HEK293T (cell line): ENCODE measurements at regions not wholly inside any gene's neighbourhood (a gene's known extent, or its start where the extent isn't known, plus 50 kb on each side); places are given as distances from the start of the nearest gene placed in this dataset.

Source experiments
- CTCF ChIA-PET: fragments of 350-600 bp; formaldehyde crosslinking; extraction: SDS; loops from one replicate; lab custom pipeline; 2021; ENCODE audit warnings: antibody characterized with exemption, inconsistent platforms; lab: Yijun Ruan, JAX
- POLR2A ChIA-PET: fragments of 350-600 bp; formaldehyde crosslinking; extraction: SDS; loops from one replicate; lab custom pipeline; 2020; ENCODE audit warnings: antibody characterized with exemption, inconsistent platforms; lab: Yijun Ruan, JAX
- DNase-seq: peaks from one replicate; pipeline ENCODE4 v3.0.0; 2012; ENCODE audit warnings: mixed read lengths; ENCODE audit errors: extremely low spot score
- ARNT ChIP-seq: fragments of 450-650 bp; IDR thresholded peaks from 2 replicates; pipeline ENCODE4 v1.6.1; 2017; ENCODE audit warnings: mild to moderate bottlenecking
- BHLHE40 ChIP-seq: fragments of 450-650 bp; IDR thresholded peaks from 2 replicates; pipeline ENCODE4 v1.6.1; 2016; ENCODE audit warnings: mild to moderate bottlenecking, moderate library complexity, borderline replicate concordance
- CTBP1 ChIP-seq: fragments of 450-650 bp; IDR thresholded peaks from 2 replicates; pipeline ENCODE4 v1.6.1; 2016; ENCODE audit warnings: borderline replicate concordance
- ELF4 ChIP-seq: fragments of 450-650 bp; IDR thresholded peaks from 2 replicates; pipeline ENCODE4 v1.6.1; 2017; ENCODE audit warnings: antibody characterized with exemption
- FOXA1 ChIP-seq: fragments of 450-650 bp; IDR thresholded peaks from 2 replicates; pipeline ENCODE4 v1.6.1; 2016; ENCODE audit warnings: mild to moderate bottlenecking
- FOXK2 ChIP-seq: fragments of 450-650 bp; IDR thresholded peaks from 2 replicates; pipeline ENCODE4 v1.6.1; 2016; ENCODE audit warnings: mild to moderate bottlenecking
- FOXM1 ChIP-seq: fragments of 450-650 bp; IDR thresholded peaks from 2 replicates; pipeline ENCODE4 v1.6.1; 2017; ENCODE audit warnings: mild to moderate bottlenecking, borderline replicate concordance
- HDGF ChIP-seq: fragments of 450-650 bp; IDR thresholded peaks from 2 replicates; pipeline ENCODE4 v1.6.1; 2017; ENCODE audit warnings: antibody characterized with exemption, borderline replicate concordance
- L3MBTL2 ChIP-seq: fragments of 450-650 bp; conservative IDR thresholded peaks from 2 replicates; pipeline ENCODE4 v1.6.1; 2016; ENCODE audit warnings: mild to moderate bottlenecking
- LEF1 ChIP-seq: fragments of 450-650 bp; IDR thresholded peaks from 2 replicates; pipeline ENCODE4 v1.6.1; 2017; ENCODE audit warnings: mild to moderate bottlenecking, borderline replicate concordance
- NFRKB ChIP-seq: fragments of 450-650 bp; IDR thresholded peaks from 2 replicates; pipeline ENCODE4 v1.6.1; 2016; ENCODE audit warnings: mild to moderate bottlenecking, moderate library complexity
- SP1 ChIP-seq: fragments of 450-650 bp; IDR thresholded peaks from 2 replicates; pipeline ENCODE4 v1.6.1; 2017
- SUZ12 ChIP-seq: fragments of 450-650 bp; IDR thresholded peaks from 2 replicates; pipeline ENCODE4 v1.6.1; 2016; ENCODE audit warnings: mild to moderate bottlenecking
- TARDBP ChIP-seq: fragments of 450-650 bp; IDR thresholded peaks from 2 replicates; pipeline ENCODE4 v1.6.1; 2016
- ZNF384 ChIP-seq: fragments of 450-650 bp; IDR thresholded peaks from 2 replicates; pipeline ENCODE4 v1.6.1; 2016
- TF ChIP-seq, protein P1 (sequence below): fragments of 450-650 bp; IDR thresholded peaks from 2 replicates; pipeline ENCODE4 v1.6.1; 2016

DNA sequence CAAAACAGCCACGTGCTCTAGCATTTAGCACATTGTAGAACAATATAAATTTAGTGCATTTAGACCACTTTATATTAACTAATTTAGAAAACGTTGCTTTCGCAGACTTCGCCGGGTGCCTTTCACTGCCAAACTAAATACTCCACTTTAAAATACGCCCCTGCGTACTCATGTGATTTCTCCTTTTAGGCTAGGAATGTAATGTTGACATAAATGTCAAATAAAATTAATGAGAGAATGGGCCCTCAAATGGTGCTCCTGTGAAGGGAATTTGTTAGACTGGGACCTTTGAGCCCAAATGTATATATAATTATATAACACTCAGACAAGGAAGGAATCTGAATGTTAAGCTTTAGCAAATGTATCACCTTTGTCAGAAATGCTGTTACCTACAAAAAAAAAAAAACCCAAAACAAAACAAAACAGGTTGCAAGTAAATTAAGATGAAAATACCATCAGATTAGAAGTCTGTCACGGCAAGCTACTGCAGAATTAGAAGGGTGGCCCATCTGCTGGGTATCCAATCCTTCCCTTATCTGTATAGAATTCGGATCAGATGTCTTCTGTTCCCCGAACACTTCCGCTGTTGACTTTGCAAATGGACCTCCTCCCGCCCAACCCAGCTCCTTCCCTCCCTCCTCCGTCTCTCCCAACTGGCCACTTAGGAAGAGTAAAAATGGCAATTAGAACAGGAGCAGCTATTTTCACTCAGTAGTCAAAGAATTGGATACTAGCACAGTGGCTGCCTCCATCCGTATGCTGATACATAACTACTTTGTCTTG is 159.3 kb upstream of the FOXN3 start:
- POLR2A ChIA-PET: interaction anchor here (0.6 kb wide), 1 partner anchor 12 kb away, joined by 3 read pairs; no protein-coding TSS in a partner anchor
- peak; percentile 61 for DNase-seq
- no peak for TF ChIP-seq HDGF
- no peak for TF ChIP-seq LEF1
- TF ChIP-seq SP1: no peak
- no peak for TF ChIP-seq FOXK2
- no peak for TF ChIP-seq ZNF384
- no peak for TF ChIP-seq NFRKB
- TF ChIP-seq L3MBTL2: no peak
- no peak for TF ChIP-seq CTBP1
- TF ChIP-seq FOXA1: no peak
- TF ChIP-seq TARDBP: no peak
- TF ChIP-seq BHLHE40: no peak
- TF ChIP-seq, protein P1, sequence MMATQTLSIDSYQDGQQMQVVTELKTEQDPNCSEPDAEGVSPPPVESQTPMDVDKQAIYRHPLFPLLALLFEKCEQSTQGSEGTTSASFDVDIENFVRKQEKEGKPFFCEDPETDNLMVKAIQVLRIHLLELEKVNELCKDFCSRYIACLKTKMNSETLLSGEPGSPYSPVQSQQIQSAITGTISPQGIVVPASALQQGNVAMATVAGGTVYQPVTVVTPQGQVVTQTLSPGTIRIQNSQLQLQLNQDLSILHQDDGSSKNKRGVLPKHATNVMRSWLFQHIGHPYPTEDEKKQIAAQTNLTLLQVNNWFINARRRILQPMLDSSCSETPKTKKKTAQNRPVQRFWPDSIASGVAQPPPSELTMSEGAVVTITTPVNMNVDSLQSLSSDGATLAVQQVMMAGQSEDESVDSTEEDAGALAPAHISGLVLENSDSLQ: no peak
- TF ChIP-seq SUZ12: no peak
- TF ChIP-seq ELF4: no peak
- TF ChIP-seq FOXM1: no peak
- no peak for TF ChIP-seq ARNT
- CTCF ChIA-PET: no interaction called here

- DNase-seq: no peak
- TF ChIP-seq SUZ12 (no peak), ZNF384 (no peak), ARNT (no peak), TARDBP (no peak), FOXK2 (no peak), NFRKB (no peak), L3MBTL2 (no peak), SP1 (no peak), FOXA1 (no peak), CTBP1 (no peak)
- TF ChIP-seq, protein P1: no peak
- ChIA-PET POLR2A (no interaction called here), CTCF (no interaction called here)
These were observed 158.5 kb upstream of the FOXN3 start for GRCh38 chr14:89575386-89576061.

GRCh38 chr14:89574420-89574819 is 157.4 kb upstream of the FOXN3 start:
- TF ChIP-seq CTBP1 (no peak), L3MBTL2 (no peak), SUZ12 (no peak), NFRKB (no peak), SP1 (no peak), ZNF384 (no peak), FOXA1 (no peak), BHLHE40 (no peak), HDGF (no peak), TARDBP (no peak), ARNT (no peak), FOXM1 (no peak)
- TF ChIP-seq, protein P1: no peak
- no peak for DNase-seq
- POLR2A ChIA-PET: no interaction called here
- CTCF ChIA-PET: no interaction called here

- ChIA-PET CTCF (no interaction called here), POLR2A (no interaction called here)
- DNase-seq: no peak
- TF ChIP-seq HDGF: no peak
- TF ChIP-seq ARNT: no peak
- TF ChIP-seq, protein P1: no peak
- TF ChIP-seq SP1: no peak
- TF ChIP-seq NFRKB: no peak
- no peak for TF ChIP-seq FOXA1
- no peak for TF ChIP-seq SUZ12
- TF ChIP-seq LEF1: no peak
- no peak for TF ChIP-seq ELF4
- TF ChIP-seq TARDBP: no peak
- no peak for TF ChIP-seq L3MBTL2
- no peak for TF ChIP-seq FOXK2
- no peak for TF ChIP-seq CTBP1
- no peak for TF ChIP-seq FOXM1
- no peak for TF ChIP-seq ZNF384
These were observed 156.3 kb upstream of the FOXN3 start for GRCh38 chr14:89573399-89573657.
